ENCODE measurements at regions not wholly inside any gene's neighbourhood (a gene's known extent, or its start where the extent isn't known, plus 50 kb on each side); places are given as distances from the start of the nearest gene placed in this dataset.

GRCh38 chr1:29954591-29954990 is 718.3 kb downstream of the PTPRU start:
- no peak for TF ChIP-seq CTCF (IDR thresholded peaks at IDR 0.05)
- TF ChIP-seq EZH2 (IDR thresholded peaks at IDR 0.05): no peak

All from neural progenitor cell (in vitro differentiated cells).